Activated CD4-positive, alpha-beta T cell treated with anti-CD3 and anti-CD28 coated beads, Interleukin-2, Interleukin-4, amounts not matched to agents 100 ng/mL and 50 ng/mL, durations not matched to agents 16 hours and 8 hours (primary cell): ENCODE measurements at regions not wholly inside any gene's neighbourhood (a gene's known extent, or its start where the extent isn't known, plus 50 kb on each side); places are given as distances from the start of the nearest gene placed in this dataset.

ENCODE experiments used
- DNase-seq: peaks from one replicate; pipeline ENCODE4 v3.0.0-alpha.2; 2020; ENCODE audit warnings: low spot score

DNA sequence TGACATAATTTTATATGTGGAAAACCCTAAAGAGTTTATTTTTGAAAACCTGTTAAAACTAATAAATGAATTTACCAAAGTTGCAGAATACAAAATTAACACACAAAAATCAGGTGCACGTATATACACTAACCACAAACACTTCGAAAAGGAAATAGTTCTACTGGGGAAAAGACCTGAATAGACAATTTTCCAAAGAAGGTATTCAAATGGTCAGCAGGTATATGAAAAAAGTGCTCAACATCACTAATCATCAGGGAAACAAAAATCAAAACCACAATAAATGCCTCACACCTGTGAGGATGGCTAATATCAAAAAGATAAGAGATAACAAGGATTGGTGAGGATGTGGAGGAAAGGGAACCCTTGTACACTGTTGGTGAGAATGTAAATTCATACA lies 110.6 kb downstream of the PXDC1 start:
- DNase-seq, result no peak

DNA sequence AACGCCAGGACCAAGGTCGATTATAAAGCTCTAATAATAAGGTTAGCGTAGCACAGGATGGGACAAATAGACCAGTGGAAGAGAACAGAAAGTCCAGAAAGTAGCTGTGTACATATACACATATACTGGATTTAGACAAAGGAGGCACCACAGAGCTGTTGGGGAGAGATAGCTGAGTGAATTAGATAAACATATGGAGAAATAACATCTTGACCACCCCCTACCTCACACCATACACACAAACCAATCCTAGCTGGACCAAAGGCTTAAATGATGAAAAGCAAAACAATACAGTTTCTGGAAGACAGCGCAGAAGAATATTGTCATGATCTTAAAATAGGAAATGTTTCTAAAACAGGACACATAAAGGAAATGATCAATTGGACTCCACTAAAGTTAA lies 112.9 kb downstream of the PXDC1 start:
- no peak for DNase-seq

DNA sequence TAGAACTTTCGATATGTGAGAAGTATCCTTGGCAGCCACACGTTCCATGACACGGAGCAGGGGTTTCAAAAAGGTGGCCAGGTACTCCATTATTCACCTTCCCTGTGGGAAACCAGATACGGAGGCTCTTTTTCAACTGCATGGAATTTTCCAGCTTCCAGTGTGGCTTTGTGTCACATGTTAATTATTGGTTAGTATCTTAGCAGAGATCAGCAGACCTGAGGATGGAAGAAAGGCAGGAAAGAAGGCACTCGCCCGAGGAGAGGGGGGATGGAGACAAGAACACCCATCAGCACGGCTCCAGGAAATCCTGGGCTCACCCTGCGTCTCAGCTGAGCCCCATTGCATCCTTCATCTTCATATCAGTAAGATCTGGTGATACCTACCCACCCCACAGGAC lies 115.5 kb downstream of the PXDC1 start:
- no peak for DNase-seq

DNA sequence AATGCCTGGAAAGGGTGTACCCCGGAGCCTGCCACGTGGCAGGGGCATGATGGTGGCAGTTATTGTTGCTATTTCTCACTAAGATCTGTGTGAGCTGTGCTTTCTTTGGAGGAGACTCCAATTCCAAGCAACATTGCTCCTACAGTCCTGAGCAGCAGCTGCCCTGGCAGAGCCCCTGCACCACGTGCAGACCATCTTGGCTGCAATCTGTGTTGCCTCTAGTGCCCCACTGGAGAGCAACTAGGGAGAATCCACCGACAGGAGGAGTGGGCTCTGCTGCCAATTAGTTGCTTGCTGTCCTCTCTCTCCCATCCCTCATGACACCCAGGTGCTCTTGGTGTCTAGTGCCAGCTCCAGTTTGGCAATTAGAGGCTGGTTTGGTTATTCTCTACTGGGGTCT lies 116.0 kb downstream of the PXDC1 start:
- no peak for DNase-seq

GRCh38 chr6:3634280-3634816 lies 117.2 kb downstream of the PXDC1 start:
- no peak for DNase-seq

GRCh38 chr6:3633711-3634110 lies 117.8 kb downstream of the PXDC1 start:
- DNase-seq, result no peak

DNA sequence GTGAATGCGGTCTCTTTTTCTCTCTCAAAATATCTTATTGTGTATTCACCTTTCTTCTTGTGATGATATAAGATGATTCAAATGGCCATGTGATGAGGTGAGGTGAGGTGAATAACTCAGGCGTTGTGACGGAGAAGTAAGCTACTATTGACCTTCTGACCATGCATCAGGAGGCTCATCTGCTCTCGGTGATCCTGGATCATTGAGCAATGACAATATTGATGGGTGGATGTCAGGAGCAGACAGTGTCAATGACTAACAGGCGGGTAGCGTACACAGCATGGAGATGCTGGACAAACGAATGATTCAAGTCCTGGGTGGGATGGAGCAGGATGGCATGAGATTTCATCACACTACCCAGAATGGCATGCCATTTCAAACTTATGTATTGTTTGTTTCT lies 119.6 kb downstream of the PXDC1 start:
- DNase-seq, result no peak

- DNase-seq, result no peak
These were observed 120.3 kb downstream of the PXDC1 start for GRCh38 chr6:3631186-3631585.

- no peak for DNase-seq
These were observed 121.2 kb downstream of the PXDC1 start for GRCh38 chr6:3630258-3630835.

DNA sequence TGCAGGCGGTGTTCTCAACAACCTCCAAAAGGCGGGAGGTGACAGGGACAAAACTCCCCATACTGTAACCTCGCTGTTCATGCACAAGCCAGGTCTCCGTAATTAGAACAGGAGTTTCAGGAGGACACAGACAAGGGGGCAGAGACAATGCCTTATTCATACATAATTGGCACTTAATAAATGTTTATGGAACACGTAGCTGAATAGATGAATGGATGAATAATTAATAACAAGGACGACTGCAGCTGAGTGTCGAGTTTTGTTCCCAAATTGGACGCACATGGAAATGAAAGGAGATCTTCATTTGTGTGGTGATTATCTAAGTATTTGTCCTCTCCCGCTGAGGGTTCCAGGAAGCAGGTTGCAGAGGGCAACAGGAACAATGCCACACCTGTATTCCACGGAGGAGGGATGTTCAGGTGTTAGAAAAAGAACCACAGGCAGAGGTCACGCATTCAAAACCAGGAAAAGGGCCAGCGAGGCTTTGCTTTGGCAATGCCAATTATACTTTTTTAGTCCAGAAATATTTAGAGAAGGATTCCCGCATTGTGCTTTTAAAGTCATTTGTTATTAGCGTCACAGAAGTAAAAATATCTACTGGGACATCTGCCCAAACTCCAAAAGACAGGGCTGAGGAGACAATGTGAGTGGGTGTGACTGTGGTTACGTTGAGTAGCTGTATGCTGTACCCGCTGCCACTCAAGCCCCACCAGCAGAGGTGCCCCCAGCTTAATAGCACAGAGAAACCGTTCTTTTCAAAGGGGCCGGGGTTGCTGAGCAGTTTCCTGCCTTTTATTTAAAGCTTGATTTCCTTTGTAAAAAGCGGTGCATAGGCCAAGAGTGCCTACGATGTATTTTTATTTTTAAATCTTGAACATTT lies 123.3 kb downstream of the PXDC1 start:
- DNase-seq, result no peak

- DNase-seq, result no peak
These were observed 124.0 kb downstream of the PXDC1 start for GRCh38 chr6:3627501-3627900.

- no peak for DNase-seq
These were observed 125.4 kb downstream of the PXDC1 start for GRCh38 chr6:3625980-3626563.

- no peak for DNase-seq
These were observed 126.1 kb downstream of the PXDC1 start for GRCh38 chr6:3625149-3625979.

DNA sequence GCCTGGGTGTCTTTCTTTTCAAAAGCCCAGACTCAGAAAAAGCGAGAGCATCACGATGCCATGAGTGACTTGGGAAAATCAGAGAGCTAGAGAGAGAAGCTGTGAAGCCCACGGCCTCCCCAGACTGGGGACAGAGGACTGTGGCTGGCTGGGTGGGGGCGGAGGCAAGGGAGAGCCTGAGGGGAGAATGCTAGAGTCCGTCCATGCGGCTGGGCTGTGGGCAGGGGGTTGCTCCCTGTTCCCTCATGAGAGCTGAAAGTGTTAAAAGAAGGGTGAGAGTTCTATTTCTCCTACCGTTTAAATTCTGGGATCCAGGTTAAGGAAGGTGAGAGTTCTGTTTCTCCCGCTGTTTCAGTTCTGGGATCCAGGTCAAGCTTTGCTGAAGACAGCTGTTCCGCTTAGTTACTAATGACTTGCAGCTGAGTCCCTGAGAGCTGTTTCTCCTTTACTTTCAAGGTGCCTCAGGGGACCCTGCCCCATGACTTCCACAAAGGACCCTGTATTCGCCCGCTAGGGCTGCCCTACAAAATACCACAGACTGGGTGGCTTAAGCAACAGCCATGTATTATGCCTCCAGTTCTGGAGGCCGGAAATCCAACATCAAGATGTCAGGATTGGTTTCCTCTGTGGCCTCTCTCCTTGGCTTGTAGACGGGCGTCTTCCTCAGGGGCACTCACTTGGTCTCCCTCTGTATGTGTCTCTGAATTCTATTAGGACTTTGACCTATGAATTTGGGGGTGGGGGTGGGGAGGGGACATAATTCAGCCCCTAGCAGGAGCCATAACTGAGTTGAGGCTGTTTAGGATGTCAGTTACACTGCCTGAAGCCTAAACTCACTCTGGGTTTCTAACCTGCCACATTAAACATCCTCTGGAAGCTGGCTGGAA lies 127.0 kb downstream of the PXDC1 start:
- no peak for DNase-seq

GRCh38 chr6:3623451-3624249 lies 127.9 kb downstream of the PXDC1 start:
- no peak for DNase-seq

GRCh38 chr6:3621411-3621810 lies 130.1 kb downstream of the PXDC1 start:
- no peak for DNase-seq

DNA sequence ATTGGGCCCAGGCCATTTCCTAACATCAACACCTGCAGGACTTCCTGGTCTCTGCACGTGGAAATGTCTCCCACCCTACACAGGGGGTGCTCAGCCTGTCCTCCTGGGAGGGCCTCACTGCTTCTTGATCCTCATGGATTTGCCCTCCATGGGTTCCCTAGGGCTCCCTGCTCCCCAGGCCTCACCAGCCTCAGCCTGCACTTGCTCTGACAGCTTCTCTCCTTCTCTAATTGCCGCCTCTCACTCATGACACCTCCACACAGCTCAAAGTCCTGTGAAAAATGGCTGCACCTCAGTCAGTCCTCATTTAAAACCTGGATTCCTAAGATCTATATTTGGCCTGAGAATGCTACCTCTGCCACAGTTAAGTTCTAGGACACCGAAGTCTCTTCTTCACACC lies 130.6 kb downstream of the PXDC1 start:
- DNase-seq, result no peak

DNA sequence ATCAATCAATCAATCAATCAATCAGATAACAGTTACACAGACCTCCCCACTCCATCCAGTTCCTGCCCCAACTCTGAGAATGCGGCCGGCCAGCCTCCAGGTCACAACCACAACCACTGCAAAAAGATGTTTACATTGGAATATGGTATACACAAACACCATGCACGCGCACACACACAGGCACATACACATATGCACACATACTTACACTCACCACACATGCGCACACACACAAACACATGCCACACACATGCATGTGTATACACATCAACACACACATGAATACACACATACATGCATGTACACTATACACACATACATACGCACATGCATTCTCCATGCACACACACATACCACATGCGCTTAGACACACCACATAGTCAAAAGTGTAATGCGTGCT lies 131.1 kb downstream of the PXDC1 start:
- DNase-seq, result no peak

GRCh38 chr6:3619800-3620199 lies 131.7 kb downstream of the PXDC1 start:
- DNase-seq, result no peak

GRCh38 chr6:3619201-3619600 lies 132.3 kb downstream of the PXDC1 start:
- DNase-seq, result no peak
